Memory B cell (primary cell): ENCODE measurements at regions not wholly inside any gene's neighbourhood (a gene's known extent, or its start where the extent isn't known, plus 50 kb on each side); places are given as distances from the start of the nearest gene placed in this dataset.
"Not testable (repeated sequence)": the region's sequence is repeated elsewhere in the genome, so short reads cannot be mapped to it uniquely, and the experiment has no call there.

Experiments
- ATAC-seq: fragments of 150-1000 bp; cut with Tn5 transposase; 2 replicates; pipeline ENCODE4 v1.10.0; 2021; ENCODE audit warnings: low read depth, mild to moderate bottlenecking, moderate library complexity
- DNase-seq, 2 donors: peaks; one replicate each; pipeline ENCODE4 v3.0.0; 2022; ENCODE audit warnings: low spot score in 2 of 2
- H3K27ac Mint-ChIP-seq: one replicate; pipeline ENCODE4 v1.8.0; 2022; ENCODE audit warnings: mild to moderate bottlenecking, moderate library complexity, mixed read lengths
- H3K27me3 Mint-ChIP-seq: one replicate; pipeline ENCODE4 v1.8.0; 2022; ENCODE audit warnings: mixed read lengths
- H3K36me3 Mint-ChIP-seq: one replicate; pipeline ENCODE4 v1.8.0; 2022; ENCODE audit warnings: mild to moderate bottlenecking, mixed read lengths
- H3K4me1 Mint-ChIP-seq: one replicate; pipeline ENCODE4 v1.8.0; 2022; ENCODE audit warnings: mixed read lengths
- H3K4me3 Mint-ChIP-seq: one replicate; pipeline ENCODE4 v1.8.0; 2022; ENCODE audit warnings: mild to moderate bottlenecking, moderate library complexity, mixed read lengths
- H3K9me3 Mint-ChIP-seq: one replicate; pipeline ENCODE4 v1.8.0; 2022; ENCODE audit warnings: mixed read lengths

DNA sequence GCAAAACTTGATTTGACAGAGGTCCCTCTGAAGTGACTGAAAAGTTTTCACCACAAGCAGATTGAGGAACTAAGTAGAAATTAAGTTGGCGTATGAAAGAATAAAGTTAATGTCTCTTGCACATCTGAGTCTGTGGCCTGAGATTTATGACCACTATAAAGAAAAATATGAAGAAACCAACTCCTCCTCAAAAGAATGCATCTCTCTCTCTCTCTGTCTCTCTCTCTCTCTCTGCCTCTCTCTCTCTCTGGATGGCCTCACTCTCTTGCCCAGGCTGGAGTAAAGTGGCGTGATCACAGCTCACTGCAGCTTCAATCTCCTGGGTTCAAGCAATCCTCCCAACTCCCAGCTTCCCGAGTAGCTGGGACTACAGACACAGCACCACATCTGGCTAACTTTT, 55.2 kb downstream of the RPL22L1 start:
- ATAC-seq (no peak), DNase-seq (no peak)
- peaks cover 3% of the 10 kb centered on the region for H3K4me1 Mint-ChIP-seq
- no peaks in the 10 kb centered on the region for H3K36me3 Mint-ChIP-seq
- no peak overlapping the region for H3K4me3 Mint-ChIP-seq
- peaks cover 11% of the 10 kb centered on the region for H3K27me3 Mint-ChIP-seq
- no peaks in the 10 kb centered on the region for H3K9me3 Mint-ChIP-seq
- H3K27ac Mint-ChIP-seq, result no peak overlapping the region

- no peaks in the 10 kb centered on the region for H3K36me3 Mint-ChIP-seq
- peaks cover 3% of the 10 kb centered on the region for H3K4me1 Mint-ChIP-seq
- H3K27me3 Mint-ChIP-seq, result peaks cover 4% of the 10 kb centered on the region
- no peaks in the 10 kb centered on the region for H3K9me3 Mint-ChIP-seq
- no peak overlapping the region for H3K4me3 Mint-ChIP-seq
- H3K27ac Mint-ChIP-seq, result no peak overlapping the region
- no peak for ATAC-seq
- no peak for DNase-seq
Measured at GRCh38 chr3:170813266-170813665, 56.7 kb downstream of the RPL22L1 start.

DNA sequence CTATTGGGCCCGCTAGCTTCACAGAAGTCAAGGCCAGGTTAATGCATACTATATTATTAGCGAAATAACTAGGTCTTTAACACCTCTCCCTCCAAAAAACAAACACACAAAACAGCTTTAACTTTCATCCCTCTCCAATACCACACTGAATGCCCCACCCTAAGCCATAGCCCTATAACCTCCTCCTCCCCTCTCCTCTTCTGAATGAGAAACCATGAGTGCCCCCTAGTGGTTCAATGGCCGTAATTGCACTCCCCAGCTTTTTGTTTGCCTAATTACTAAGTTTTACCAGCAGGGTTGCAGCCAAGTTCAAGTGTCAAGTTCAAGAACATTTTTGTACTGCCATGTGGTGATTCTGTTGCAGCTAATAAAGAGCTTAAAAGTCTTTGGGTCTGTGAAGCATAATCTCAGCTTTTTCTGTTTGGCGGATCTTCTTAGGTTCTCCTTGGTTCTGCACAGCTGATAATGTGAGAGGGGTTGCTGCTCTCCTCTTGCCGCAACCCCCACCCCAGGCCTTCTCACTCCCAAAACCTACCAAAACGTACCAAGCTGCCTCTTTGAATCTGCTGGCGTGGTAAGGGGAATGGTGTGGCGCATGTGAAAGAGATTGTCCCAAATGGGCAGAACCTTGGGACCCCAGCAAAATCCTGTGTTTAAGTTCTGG, 57.9 kb downstream of the RPL22L1 start:
- H3K27me3 Mint-ChIP-seq, result peaks cover 2% of the 10 kb centered on the region
- DNase-seq (peak; percentile 67 to 78), ATAC-seq (peak; percentile 83)
- no peaks in the 10 kb centered on the region for H3K36me3 Mint-ChIP-seq
- no peaks in the 10 kb centered on the region for H3K9me3 Mint-ChIP-seq
- no peak overlapping the region for H3K4me3 Mint-ChIP-seq
- H3K27ac Mint-ChIP-seq, result no peak overlapping the region
- peaks cover 3% of the 10 kb centered on the region for H3K4me1 Mint-ChIP-seq

GRCh38 chr3:170811515-170811914, 58.5 kb downstream of the RPL22L1 start:
- peaks cover 2% of the 10 kb centered on the region for H3K27me3 Mint-ChIP-seq
- ATAC-seq (no peak), DNase-seq (no peak)
- H3K36me3 Mint-ChIP-seq, result no peaks in the 10 kb centered on the region
- H3K4me1 Mint-ChIP-seq, result peaks cover 3% of the 10 kb centered on the region
- H3K9me3 Mint-ChIP-seq, result no peaks in the 10 kb centered on the region
- no peak overlapping the region for H3K27ac Mint-ChIP-seq
- no peak overlapping the region for H3K4me3 Mint-ChIP-seq

- Mint-ChIP-seq H3K27me3 (peaks cover 4% of the 10 kb centered on the region), H3K4me3 (no peak overlapping the region), H3K36me3 (no peaks in the 10 kb centered on the region), H3K4me1 (peaks cover 3% of the 10 kb centered on the region), H3K9me3 (peaks cover 5% of the 10 kb centered on the region), H3K27ac (no peak overlapping the region)
- DNase-seq, result no peak
- no peak for ATAC-seq
Measured at GRCh38 chr3:170809975-170810357, 60.0 kb downstream of the RPL22L1 start.

- no peak overlapping the region for H3K27ac Mint-ChIP-seq
- no peaks in the 10 kb centered on the region for H3K36me3 Mint-ChIP-seq
- H3K9me3 Mint-ChIP-seq, result peaks cover 5% of the 10 kb centered on the region
- H3K4me1 Mint-ChIP-seq, result peaks cover 3% of the 10 kb centered on the region
- DNase-seq (no peak), ATAC-seq (peak; percentile 32)
- peaks cover 8% of the 10 kb centered on the region for H3K27me3 Mint-ChIP-seq
- no peak overlapping the region for H3K4me3 Mint-ChIP-seq
Measured at GRCh38 chr3:170809007-170809974, 60.7 kb downstream of the RPL22L1 start.

DNA sequence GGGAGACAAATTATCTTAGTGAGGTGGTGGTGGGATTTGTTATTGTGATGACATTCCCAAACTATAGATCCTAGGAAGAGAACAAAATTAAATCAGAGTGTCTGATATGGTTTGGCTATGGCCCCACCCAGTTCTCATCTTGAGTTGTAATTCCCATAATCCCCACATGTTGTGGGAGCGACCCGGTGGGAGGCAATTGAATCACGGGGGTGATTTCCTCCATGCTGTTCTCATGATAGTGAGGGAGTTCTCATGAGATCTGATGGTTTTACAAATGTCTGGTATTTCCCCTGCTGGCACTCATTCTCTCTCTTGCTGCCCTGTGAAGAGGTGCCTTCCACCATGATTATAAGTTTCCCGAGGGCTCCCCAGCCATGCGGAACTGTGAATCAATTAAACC, 62.0 kb downstream of the RPL22L1 start:
- Mint-ChIP-seq H3K36me3 (no peaks in the 10 kb centered on the region), H3K27me3 (peaks cover 13% of the 10 kb centered on the region), H3K9me3 (peaks cover 5% of the 10 kb centered on the region), H3K4me1 (peaks cover 3% of the 10 kb centered on the region), H3K27ac (no peak overlapping the region), H3K4me3 (no peak overlapping the region)
- ATAC-seq, result no peak
- DNase-seq, result no peak

- no peak overlapping the region for H3K4me3 Mint-ChIP-seq
- H3K36me3 Mint-ChIP-seq, result no peaks in the 10 kb centered on the region
- H3K4me1 Mint-ChIP-seq, result no peaks in the 10 kb centered on the region
- DNase-seq (no peak), ATAC-seq (no peak)
- peaks cover 15% of the 10 kb centered on the region for H3K27me3 Mint-ChIP-seq
- H3K9me3 Mint-ChIP-seq, result peaks cover 5% of the 10 kb centered on the region
- no peak overlapping the region for H3K27ac Mint-ChIP-seq
Measured at GRCh38 chr3:170806676-170807075, 63.3 kb downstream of the RPL22L1 start.

DNA sequence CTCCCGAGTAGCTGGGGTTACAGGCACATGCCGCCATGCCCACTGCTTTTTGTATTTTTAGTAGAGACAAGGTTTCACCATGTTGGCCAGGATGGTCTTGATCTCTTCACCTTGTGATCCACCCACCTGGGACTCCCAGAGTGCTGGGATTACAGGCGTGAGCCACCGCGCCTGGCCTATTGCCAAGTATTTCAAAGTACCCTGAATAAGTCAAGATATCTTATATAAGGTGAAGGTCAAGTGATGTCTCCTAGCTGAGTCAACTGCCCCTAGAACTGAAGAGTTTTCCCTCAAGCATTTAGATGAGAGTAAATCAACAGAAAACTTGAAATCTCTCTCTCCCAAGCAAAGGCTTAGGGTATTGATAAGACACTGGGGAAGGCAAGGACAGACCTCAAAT, 63.9 kb downstream of the RPL22L1 start:
- Mint-ChIP-seq H3K27me3 (peaks cover 19% of the 10 kb centered on the region), H3K27ac (no peak overlapping the region), H3K9me3 (peaks cover 5% of the 10 kb centered on the region), H3K4me1 (no peaks in the 10 kb centered on the region), H3K36me3 (no peaks in the 10 kb centered on the region), H3K4me3 (no peak overlapping the region)
- DNase-seq, result no peak
- no peak for ATAC-seq

DNA sequence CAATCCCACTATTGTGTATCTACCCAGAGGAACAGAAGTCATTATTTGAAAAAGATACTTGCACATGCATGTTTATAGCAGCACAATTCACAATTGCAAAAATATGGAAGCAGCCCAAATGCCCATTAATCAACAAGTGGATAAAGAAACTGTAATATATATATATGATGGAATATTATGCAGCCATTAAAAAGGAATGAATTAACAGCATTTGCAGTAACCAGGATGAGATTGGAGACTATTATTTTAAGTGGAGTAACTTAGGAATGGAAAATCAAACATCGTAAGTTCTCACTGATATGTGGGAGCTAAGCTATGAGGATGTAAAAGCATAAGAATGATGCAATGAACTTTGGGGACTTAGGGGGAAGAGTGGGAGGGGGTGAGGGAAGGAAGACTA, 64.7 kb downstream of the RPL22L1 start:
- peaks cover 19% of the 10 kb centered on the region for H3K27me3 Mint-ChIP-seq
- not testable (repeated sequence) for ATAC-seq, H3K36me3 Mint-ChIP-seq

GRCh38 chr3:170804634-170805033, 65.4 kb downstream of the RPL22L1 start:
- not testable (repeated sequence) for H3K9me3 Mint-ChIP-seq, ATAC-seq, H3K4me3 Mint-ChIP-seq, DNase-seq, H3K4me1 Mint-ChIP-seq, H3K36me3 Mint-ChIP-seq, H3K27ac Mint-ChIP-seq
- peaks cover 19% of the 10 kb centered on the region for H3K27me3 Mint-ChIP-seq

More for the DNA sequence above, 64.7 kb downstream of the RPL22L1 start:
- H3K4me3 Mint-ChIP-seq, DNase-seq, H3K9me3 Mint-ChIP-seq, H3K27ac Mint-ChIP-seq, H3K4me1 Mint-ChIP-seq: not testable (repeated sequence)

DNA sequence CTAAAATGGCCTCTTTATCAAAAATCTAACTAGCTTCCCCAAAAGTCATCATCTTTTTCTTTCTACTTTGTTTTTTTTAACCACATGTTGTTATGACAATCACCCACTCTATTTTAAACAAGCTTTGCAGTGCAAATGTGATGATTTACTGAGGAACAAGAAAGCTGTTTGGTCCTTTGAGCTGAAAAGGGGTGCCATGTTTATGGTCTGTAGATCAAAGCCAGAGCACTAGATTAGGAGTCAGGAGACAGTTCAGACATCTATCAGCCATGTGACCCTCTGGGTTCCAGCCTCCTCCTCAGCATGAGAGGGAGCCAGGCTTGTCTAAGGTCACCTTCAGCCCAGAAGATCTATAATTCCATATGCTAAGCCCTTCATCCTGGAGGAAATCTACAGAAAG, 65.9 kb downstream of the RPL22L1 start:
- H3K27me3 Mint-ChIP-seq, result peaks cover 21% of the 10 kb centered on the region

DNA sequence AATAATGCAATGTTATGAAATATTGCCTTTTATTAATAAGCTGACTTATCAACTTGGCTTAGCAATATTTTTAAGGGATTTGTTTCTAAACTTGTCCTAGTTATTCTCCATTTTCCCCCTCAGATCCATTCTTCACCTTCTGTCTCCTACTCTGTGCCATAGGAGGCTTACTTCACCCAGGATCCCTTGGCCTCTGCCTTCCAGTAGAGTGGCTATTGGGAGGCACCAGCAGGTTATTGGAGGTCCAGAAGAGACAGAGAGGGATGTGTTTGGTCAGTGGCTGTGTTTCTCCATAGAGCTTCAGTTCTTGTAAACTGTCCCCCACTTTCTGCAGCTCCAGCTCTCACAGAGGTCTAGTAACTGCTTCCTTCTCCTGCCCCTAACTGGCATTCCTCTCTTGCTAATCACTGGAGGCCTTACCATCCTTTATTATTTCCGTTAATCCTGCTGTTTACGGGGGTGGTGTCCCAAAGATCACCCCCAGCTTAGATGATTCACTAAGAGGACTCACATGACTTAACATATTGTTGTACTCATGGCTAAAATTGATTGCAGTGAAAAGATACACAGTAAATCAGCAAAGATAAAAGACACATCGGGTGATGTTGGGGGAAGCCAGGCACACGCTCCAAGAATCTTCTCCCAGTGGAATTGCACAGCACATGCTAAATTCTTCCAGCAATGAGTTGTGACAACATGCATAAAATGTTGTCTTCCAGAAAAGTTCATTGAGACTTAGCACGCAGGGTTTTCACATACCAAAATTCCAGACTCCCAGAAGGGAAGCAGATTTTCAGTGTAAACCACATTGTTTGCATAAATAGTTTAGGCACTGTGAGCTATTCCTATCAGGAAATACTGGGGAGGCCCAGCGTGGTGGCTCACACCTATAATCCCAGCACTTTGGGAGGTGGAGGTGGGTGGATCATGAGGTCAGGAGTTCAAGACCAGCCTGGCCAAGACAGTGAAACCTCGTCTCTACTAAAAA, 67.5 kb downstream of the RPL22L1 start:
- H3K9me3 Mint-ChIP-seq, result peaks cover 5% of the 10 kb centered on the region
- no peak overlapping the region for H3K4me3 Mint-ChIP-seq
- no peak for ATAC-seq
- H3K27me3 Mint-ChIP-seq, result peaks cover 21% of the 10 kb centered on the region
- no peak overlapping the region for H3K27ac Mint-ChIP-seq
- no peaks in the 10 kb centered on the region for H3K36me3 Mint-ChIP-seq
- H3K4me1 Mint-ChIP-seq, result no peaks in the 10 kb centered on the region
- no peak for DNase-seq

More for the DNA sequence above, 65.9 kb downstream of the RPL22L1 start:
- no peak overlapping the region for H3K27ac Mint-ChIP-seq
- peaks cover 5% of the 10 kb centered on the region for H3K9me3 Mint-ChIP-seq
- no peaks in the 10 kb centered on the region for H3K36me3 Mint-ChIP-seq
- no peaks in the 10 kb centered on the region for H3K4me1 Mint-ChIP-seq
- ATAC-seq, result no peak
- no peak overlapping the region for H3K4me3 Mint-ChIP-seq
- DNase-seq, result no peak
